SK-N-SH treated with all-trans-retinoic acid at 6 μM for 48 hours (cell line): ENCODE measurements at regions not wholly inside any gene's neighbourhood (a gene's known extent, or its start where the extent isn't known, plus 50 kb on each side); places are given as distances from the start of the nearest gene placed in this dataset.

Experiments
- ARNTL ChIP-seq: fragments of 450-650 bp; formaldehyde crosslinking; IDR thresholded peaks from 2 replicates; pipeline ENCODE4 v1.5.0; 2020; ENCODE audit warnings: low read depth, mild to moderate bottlenecking, moderate library complexity, borderline replicate concordance
- ZC3H10 ChIP-seq: fragments of 250-450 bp; sonication (Bioruptor Pico); IDR thresholded peaks from 2 replicates; pipeline ENCODE4 v1.5.1; 2021; ENCODE audit warnings: mild to moderate bottlenecking, moderate library complexity
- ZFP30 ChIP-seq: fragments of 450-650 bp; formaldehyde crosslinking; IDR thresholded peaks from 2 replicates; pipeline ENCODE4 v1.5.0; 2022; ENCODE audit warnings: mild to moderate bottlenecking, moderate library complexity

DNA sequence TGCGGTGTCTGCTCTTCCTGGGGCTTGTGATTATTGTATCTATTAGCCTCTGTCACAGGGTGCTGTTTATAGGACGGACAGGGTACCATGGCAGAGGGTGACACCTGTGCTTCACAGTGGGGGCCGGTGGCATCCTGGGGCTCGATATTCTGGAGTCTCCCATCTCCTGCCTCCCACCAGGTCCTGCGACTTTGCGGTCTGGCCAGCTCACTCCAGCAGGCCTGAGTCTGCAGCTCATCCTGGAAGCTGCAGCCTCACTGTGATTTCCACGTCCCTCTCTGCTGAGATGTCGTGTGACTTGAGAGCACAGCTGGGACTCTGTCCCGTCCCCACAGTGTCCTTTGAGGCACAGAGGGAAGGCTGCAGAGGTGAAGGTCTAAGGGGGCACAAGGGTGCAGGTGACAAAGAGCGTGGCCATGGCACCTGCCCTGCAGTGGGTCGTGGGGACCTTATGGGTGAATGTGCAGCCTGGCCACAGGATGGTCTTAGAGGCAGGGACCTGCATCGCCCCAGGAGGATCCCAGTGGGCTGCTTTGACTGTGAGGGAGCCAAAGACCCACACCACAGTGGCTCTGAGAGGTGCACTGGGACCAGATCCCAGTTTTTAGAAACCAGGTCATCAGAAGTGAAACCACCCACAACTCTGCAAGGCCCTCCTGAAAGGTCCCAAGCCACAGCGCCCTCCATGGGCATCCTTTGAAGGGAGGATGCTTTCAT is 172.8 kb downstream of the KLF13 start:
- no peak for TF ChIP-seq ARNTL (CRISPR knock-in tag)
- no peak for TF ChIP-seq ZFP30 (CRISPR knock-in tag)
- TF ChIP-seq ZC3H10 (CRISPR knock-in tag), result no peak
